ENCODE measurements at regions not wholly inside any gene's neighbourhood (a gene's known extent, or its start where the extent isn't known, plus 50 kb on each side); places are given as distances from the start of the nearest gene placed in this dataset.
A peak's percentile ranks its signal among the peaks of the same experiment; 100 is the strongest.

GRCh38 chr15:99909592-99910295, 176.5 kb upstream of the LYSMD4 start:
- peak; percentile 48 for DNase-seq (ENCODE audit: low spot score)
- TF ChIP-seq CTCF (IDR thresholded peaks at IDR 0.05; ENCODE audit: extremely low read depth, insufficient read depth, missing control alignments) = peak; percentile 49
- in situ Hi-C loops (cut with MboI; ENCODE audit: low pct_unique_long_range_greater_than_20kb, low sequenced_read_pairs, unreplicated experiment) = no loop called here

GRCh38 chr15:99907698-99908097, 174.5 kb upstream of the LYSMD4 start:
- no peak for TF ChIP-seq CTCF (IDR thresholded peaks at IDR 0.05; ENCODE audit: extremely low read depth, insufficient read depth, missing control alignments)
- no peak for DNase-seq (ENCODE audit: low spot score)
- in situ Hi-C loops (cut with MboI; ENCODE audit: low pct_unique_long_range_greater_than_20kb, low sequenced_read_pairs, unreplicated experiment) = no loop called here

GRCh38 chr15:99906793-99907192, 173.6 kb upstream of the LYSMD4 start:
- in situ Hi-C loops (cut with MboI; ENCODE audit: low pct_unique_long_range_greater_than_20kb, low sequenced_read_pairs, unreplicated experiment) = no loop called here
- no peak for TF ChIP-seq CTCF (IDR thresholded peaks at IDR 0.05; ENCODE audit: extremely low read depth, insufficient read depth, missing control alignments)
- DNase-seq (ENCODE audit: low spot score) = no peak

GRCh38 chr15:99906311-99906710, 173.1 kb upstream of the LYSMD4 start:
- no peak for TF ChIP-seq CTCF (IDR thresholded peaks at IDR 0.05; ENCODE audit: extremely low read depth, insufficient read depth, missing control alignments)
- DNase-seq (ENCODE audit: low spot score) = no peak
- in situ Hi-C loops (cut with MboI; ENCODE audit: low pct_unique_long_range_greater_than_20kb, low sequenced_read_pairs, unreplicated experiment) = no loop called here

GRCh38 chr15:99902248-99902928, 169.2 kb upstream of the LYSMD4 start:
- in situ Hi-C loops (cut with MboI; ENCODE audit: low pct_unique_long_range_greater_than_20kb, low sequenced_read_pairs, unreplicated experiment) = no loop called here
- DNase-seq (ENCODE audit: low spot score) = no peak
- no peak for TF ChIP-seq CTCF (IDR thresholded peaks at IDR 0.05; ENCODE audit: extremely low read depth, insufficient read depth, missing control alignments)

GRCh38 chr15:99895956-99896311, 162.7 kb upstream of the LYSMD4 start:
- DNase-seq (ENCODE audit: low spot score) = no peak
- in situ Hi-C loops (cut with MboI; ENCODE audit: low pct_unique_long_range_greater_than_20kb, low sequenced_read_pairs, unreplicated experiment) = no loop called here
- TF ChIP-seq CTCF (IDR thresholded peaks at IDR 0.05; ENCODE audit: extremely low read depth, insufficient read depth, missing control alignments) = no peak
